ENCODE measurements at regions not wholly inside any gene's neighbourhood (a gene's known extent, or its start where the extent isn't known, plus 50 kb on each side); places are given as distances from the start of the nearest gene placed in this dataset.
"Not testable (repeated sequence)": the region's sequence is repeated elsewhere in the genome, so short reads cannot be mapped to it uniquely, and the experiment has no call there.

DNA sequence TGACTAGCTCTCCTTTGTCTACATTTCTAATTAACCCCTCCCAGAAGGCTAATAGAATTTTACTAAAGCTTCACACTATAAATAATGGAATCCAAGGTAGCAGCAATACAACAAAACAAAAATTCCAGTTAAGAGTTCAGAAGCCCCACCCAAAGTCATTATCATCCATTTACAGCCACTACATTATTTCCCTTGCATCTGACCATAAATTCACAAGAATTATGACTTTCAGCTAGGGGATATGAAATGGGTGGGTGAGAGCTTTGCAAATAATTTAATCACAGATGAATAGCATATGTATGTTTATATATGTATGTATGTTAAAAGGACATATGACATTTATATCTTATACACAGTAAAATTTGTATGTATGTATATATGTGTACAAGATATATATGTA is 65.3 kb upstream of the PTGDR start:
- DNase-seq, result no peak

GRCh38 chr14:52190337-52190931 is 77.1 kb upstream of the PTGDR start:
- no peak for DNase-seq

DNA sequence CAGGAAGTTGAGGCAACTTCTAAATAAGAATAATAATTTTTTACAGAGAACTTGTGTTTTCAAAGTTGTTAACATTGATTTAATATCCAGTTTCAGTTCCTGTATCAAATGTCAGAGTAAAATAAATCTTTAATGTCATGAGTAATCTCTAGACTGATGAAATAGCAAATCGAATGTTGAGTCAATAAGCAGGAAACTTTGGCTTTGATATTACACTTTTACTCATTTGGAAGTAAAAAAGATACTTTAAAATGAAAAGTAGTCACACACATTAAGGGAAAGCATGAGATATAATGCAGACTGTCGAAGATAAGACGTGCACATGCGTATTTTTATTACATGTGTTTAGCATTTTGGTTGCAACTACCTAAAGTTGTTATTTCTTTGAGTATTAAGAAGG is 78.2 kb upstream of the PTGDR start:
- no peak for DNase-seq

DNA sequence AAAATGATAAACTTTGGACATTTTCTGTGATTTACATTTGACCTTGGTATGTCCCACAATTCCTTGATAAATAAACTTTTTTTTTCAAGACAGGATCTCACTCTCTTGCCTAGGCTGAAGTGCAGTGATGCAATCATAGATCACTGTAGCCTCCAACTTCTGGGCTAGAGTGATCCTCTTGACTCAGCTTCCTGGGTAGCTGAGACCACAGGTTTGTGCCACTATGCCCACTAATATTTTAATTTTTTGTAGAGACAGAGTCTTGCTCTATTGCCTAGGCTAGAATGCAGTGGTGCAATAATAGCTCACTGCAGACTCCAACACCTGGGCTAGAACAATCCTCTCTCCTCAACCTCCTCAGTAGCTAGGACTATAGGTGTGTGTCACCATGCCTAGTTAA is 79.1 kb upstream of the PTGDR start:
- DNase-seq, result no peak

GRCh38 chr14:52185178-52185577 is 82.3 kb upstream of the PTGDR start:
- no peak for DNase-seq

DNA sequence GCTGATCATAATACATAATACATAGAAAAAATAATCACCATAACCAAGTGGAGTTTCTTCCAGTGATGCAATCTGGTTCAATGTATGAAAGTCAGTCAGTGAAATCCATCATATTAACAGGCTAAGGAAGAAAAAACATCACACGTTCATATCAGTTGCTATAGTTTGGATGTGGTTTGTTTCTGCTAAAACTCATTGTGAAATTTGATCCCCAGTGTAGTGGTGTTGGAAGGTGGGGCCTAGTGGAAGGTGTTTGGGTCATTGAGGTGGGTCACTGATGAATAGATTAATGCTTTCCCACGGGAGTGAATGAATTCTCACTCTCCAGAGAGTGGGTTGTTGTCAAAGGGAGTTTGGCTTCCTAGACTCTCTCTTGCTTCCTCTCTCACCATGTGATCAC is 84.6 kb upstream of the PTGDR start:
- no peak for DNase-seq

DNA sequence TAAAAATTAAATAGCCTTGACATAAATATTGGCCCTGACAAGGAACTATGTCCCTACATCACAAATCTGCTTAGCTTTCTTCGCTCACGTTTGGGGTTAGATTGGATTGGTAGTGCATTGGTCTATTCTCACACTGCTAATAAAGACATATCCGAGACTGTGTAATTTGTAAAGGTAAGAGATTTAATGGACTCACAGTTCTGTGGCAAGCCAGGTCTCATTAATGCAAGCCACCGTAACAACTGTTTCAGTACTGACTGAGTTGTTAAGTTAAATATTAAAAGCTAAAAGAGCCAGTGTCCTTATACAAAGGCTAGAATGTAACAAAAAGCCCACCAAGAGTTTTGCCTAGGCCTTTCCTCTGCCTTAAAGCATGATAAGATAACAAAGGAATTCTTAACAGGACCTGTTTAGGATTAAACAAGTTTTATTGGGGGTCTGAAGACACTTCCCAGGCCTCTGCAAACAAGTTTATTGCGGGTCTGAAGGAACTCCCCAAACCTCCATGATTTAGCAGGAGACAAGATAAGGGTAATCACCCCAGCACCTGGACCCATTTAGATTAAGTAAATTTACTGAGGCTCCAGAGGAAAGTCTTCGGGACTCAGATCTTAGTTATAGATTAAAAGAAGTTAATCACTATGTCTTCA is 88.2 kb upstream of the PTGDR start:
- no peak for DNase-seq

- DNase-seq, result no peak
Observed at GRCh38 chr14:52175982-52176502, 91.5 kb upstream of the PTGDR start.

DNA sequence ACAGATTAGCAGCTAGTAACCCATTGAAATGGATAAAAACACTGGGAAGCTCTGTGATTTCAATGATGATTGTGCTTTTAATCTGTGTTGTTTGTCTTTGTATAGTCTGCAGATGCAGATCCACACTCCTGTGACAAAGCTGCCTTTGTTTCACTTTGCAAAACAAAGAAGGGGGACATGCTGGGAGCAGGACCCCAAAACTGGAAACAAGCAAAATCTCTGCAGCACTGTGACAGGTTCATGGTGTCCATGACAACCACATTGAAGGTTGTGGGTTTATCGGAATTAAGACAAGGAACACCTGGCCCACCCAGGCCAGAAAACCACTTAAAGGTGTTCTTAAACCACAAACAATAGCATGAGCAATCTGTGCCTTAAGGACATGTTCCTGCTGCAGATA is 95.6 kb upstream of the PTGDR start:
- not testable (repeated sequence) for DNase-seq

- DNase-seq, result no peak
Observed at GRCh38 chr14:52166822-52167221, 98.0 kb upstream of the NID2 start.

DNA sequence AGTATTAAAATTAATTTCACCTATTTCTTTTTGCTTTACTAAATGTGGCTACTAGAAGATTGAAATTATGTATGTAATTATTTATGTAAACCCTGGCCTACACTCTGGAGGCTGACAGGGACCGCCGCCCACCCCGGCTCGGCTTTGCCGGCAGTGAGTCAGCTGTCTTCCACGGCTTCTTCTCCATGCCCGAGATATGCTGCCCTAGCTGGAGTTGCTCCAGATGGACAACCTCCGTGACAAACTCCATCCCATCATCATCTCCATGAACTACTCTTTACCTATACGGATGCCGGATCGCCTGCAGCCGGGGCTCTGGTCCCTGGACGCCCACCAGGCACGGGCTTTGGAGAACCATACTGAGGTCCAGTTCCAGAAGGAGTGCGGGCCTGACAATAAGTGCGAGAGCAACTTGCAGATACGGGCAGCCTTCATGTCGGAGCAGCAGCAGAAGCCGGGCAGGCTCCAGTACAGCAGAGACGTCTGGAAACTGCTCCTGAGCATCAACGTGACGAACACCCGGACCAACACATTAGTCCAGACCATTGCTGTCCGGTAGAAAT is 86.9 kb upstream of the NID2 start:
- no peak for DNase-seq

DNA sequence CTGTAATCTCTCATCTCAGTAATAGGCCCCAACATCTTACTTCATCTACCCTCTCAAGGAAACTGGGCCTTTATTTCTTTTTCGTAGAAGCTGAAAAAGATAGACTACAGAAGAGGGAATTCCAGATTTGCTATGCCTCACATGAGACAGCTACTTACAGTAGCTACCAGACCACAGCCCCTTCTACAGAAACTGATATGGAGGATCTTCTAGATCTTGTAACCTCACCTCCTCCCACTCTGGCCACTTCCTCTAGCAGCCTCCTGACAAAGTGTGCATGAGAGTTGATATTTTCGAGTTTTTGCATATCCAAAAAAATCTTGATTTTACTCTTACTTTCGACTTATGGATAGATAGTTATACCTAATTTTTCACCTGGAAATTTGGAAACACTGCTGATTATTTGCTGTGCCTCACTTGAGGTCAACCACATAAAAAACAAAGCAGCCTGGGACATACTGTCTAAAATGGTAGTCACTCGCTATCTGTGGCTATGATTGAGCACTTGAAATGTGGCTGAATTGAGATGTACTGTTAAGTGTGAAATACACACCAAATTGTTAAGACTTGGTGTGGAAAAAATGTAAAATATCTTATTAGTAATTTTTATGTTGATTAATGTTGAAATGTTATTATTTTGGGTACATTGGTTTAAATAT is 86.3 kb upstream of the NID2 start:
- no peak for DNase-seq

GRCh38 chr14:52153939-52154338 is 85.1 kb upstream of the NID2 start:
- no peak for DNase-seq

- DNase-seq, result no peak
Observed at GRCh38 chr14:52150162-52150561, 81.3 kb upstream of the NID2 start.

DNA sequence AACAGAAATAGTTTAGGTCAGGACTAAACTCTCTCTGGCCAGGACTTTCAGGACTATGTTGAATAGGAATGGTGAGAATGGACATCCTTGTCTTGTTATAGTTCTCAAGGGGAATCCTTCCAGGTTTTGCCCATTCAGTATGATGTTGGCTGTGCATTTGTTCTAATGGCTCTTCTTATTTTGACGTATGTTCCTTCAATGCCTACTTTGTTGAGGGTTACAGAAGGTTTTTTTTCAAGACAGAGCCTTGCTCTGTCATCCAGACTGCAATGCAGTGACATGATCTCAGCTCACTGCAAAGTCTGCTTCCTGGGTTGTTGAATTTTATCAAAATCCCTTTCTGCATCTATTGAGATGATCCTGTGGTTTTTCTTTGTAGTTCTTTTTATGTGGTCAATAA is 79.5 kb upstream of the NID2 start:
- no peak for DNase-seq

- DNase-seq, result no peak
Observed at GRCh38 chr14:52146504-52146903, 77.6 kb upstream of the NID2 start.

DNA sequence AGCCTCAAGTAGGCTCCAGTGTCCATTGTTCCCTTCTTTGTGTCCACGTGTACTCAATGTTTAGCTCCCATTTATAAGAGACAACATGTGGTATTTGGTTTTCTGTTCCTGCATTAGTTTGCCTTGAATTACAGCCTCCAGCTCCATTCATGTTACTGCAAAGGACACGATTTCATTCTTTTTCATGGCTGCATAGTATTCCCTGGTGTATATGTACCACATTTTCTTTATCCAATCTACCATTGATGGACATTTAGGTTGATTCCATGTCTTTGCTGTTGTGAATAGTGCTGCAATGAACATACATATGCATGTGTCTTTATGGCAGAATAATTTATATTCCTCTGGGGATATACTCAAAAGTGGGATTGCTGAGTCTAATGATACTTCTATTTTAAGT is 75.2 kb upstream of the NID2 start:
- DNase-seq, result not testable (repeated sequence)

- DNase-seq, result no peak
Observed at GRCh38 chr14:52142504-52142903, 73.6 kb upstream of the NID2 start.

GRCh38 chr14:52131640-52132320 is 62.9 kb upstream of the NID2 start:
- peak; percentile 33 for DNase-seq

DNA sequence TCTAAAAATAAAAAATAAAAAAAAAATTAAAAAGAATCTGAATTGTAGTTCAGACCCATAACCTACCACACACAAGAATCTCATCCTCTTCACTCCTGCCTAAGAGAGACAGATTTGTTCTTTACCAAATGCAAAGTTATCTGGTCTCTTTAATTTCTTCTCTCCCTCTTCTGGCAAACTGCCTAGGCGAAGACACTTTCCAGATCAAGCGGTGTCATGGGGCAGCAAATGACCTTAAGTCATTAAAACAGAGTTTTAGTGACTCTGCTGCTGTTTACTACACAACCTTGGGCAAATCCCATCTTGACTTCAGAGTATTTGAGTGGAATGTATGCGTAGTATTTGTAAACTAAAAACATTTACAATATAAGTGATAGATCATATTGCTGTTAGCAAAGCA is 60.9 kb upstream of the NID2 start:
- DNase-seq, result no peak

GRCh38 chr14:52125885-52126284 is 57.0 kb upstream of the NID2 start:
- no peak for DNase-seq

DNA sequence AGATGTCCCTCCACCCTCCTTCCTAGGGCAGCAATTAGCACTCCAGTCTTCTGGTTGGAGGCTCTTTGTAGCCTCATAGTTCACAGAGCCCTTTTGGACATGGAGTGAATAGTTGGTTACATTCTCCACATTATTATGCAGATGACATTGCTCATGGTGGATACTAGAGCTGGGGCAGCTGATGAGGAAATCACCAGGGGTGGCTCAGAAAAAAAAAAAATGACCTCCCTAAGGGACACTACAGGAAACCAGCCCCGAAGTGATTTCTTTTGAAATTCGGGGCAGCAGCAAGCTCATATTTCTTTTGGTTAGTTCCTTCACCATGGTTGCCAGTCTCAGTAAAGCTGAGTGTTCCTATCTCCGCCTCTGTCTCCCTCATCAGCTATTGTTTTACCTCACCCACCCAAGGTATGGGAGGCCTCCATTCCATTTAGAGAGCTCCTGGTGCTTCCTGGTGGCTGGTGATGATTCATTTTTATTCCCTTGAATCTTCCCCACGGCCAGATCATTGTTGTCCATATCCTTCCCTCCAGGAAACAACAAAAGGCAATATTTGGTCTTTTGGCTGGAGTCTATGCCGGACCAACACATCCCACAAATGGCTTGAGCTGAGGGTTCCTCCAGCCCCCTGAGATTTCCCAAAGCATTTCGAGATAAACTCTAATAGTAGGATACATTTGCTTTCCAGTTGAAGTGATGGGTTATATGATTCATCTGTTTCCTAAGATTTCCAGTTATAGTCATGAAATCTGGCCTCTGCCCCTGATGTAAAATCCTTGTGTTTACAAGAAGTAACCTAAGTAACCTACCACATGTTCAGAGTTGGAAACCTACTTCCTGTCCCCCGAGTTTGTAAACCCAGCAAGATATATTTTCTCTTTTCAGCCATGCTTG is 56.2 kb upstream of the NID2 start:
- DNase-seq, result peak; percentile 1
